GM23338 (cell line): ENCODE measurements at regions not wholly inside any gene's neighbourhood (a gene's known extent, or its start where the extent isn't known, plus 50 kb on each side); places are given as distances from the start of the nearest gene placed in this dataset.

Experiments
- ATAC-seq: fragments of 200-7000 bp; cut with Tn5 transposase; 3 replicates; pipeline ENCODE4 v1.9.1; 2020
- DNase-seq: peaks from one replicate; pipeline ENCODE4 v3.0.0-alpha.2; 2015; ENCODE audit warnings: low spot score
- H2AFZ ChIP-seq: fragments of 200-600 bp; sonication (generic); 2 replicates; pipeline ENCODE4 v1.8.0; 2016; ENCODE audit warnings: antibody characterized with exemption, mild to moderate bottlenecking, moderate library complexity
- H3F3A ChIP-seq: fragments of 200-600 bp; sonication (generic); replicated peaks from 2 replicates; pipeline ENCODE4 v1.8.0; 2017; ENCODE audit warnings: antibody characterized with exemption, mixed run types, low read depth
- H3K27ac ChIP-seq: fragments of 200-600 bp; sonication (generic); 2 replicates; pipeline ENCODE4 v1.6.1; 2016; ENCODE audit warnings: low read depth
- H3K27me3 ChIP-seq: fragments of 200-600 bp; sonication (generic); 2 replicates; pipeline ENCODE4 v1.8.0; 2016; ENCODE audit warnings: mild to moderate bottlenecking, mixed run types, moderate library complexity; ENCODE audit not compliant: insufficient read depth
- H3K36me3 ChIP-seq: fragments of 200-600 bp; sonication (generic); 2 replicates; pipeline ENCODE4 v1.8.0; 2016; ENCODE audit warnings: mild to moderate bottlenecking; ENCODE audit not compliant: insufficient read depth
- H3K4me1 ChIP-seq: fragments of 200-600 bp; sonication (generic); 2 replicates; pipeline ENCODE4 v1.8.0; 2016; ENCODE audit warnings: mild to moderate bottlenecking, moderate library complexity; ENCODE audit not compliant: insufficient read depth
- H3K4me2 ChIP-seq: fragments of 200-600 bp; sonication (generic); 2 replicates; pipeline ENCODE4 v1.7.1; 2017; ENCODE audit warnings: mixed run types
- H3K4me3 ChIP-seq: fragments of 200-600 bp; sonication (generic); 2 replicates; pipeline ENCODE4 v1.6.1; 2016; ENCODE audit warnings: mixed run types
- H3K79me2 ChIP-seq: fragments of 200-600 bp; sonication (generic); replicated peaks from 2 replicates; pipeline ENCODE4 v1.8.0; 2017; ENCODE audit warnings: mild to moderate bottlenecking; ENCODE audit not compliant: insufficient read depth
- H3K9me2 ChIP-seq: fragments of 200-600 bp; sonication (generic); 2 replicates; pipeline ENCODE4 v1.8.0; 2017; ENCODE audit not compliant: insufficient read depth
- H4K20me1 ChIP-seq: fragments of 200-600 bp; sonication (generic); replicated peaks from 2 replicates; pipeline ENCODE4 v1.8.0; 2017; ENCODE audit warnings: mild to moderate bottlenecking; ENCODE audit not compliant: insufficient read depth
- H3K27ac Mint-ChIP-seq: 2 replicates; pipeline ENCODE4 v1.8.0; 2020; ENCODE audit warnings: inconsistent platforms, mild to moderate bottlenecking, moderate library complexity, mixed read lengths
- H3K27me3 Mint-ChIP-seq: 3 replicates; pipeline ENCODE4 v1.8.0; 2022; ENCODE audit warnings: low read depth, mild to moderate bottlenecking, moderate library complexity, mixed read lengths, inconsistent platforms; ENCODE audit not compliant: insufficient read depth, poor library complexity
- H3K36me3 Mint-ChIP-seq: 3 replicates; pipeline ENCODE4 v1.8.0; 2021; ENCODE audit warnings: low read depth, mild to moderate bottlenecking, inconsistent platforms, moderate library complexity, mixed read lengths
- H3K4me1 Mint-ChIP-seq: 3 replicates; pipeline ENCODE4 v1.8.0; 2020; ENCODE audit warnings: mild to moderate bottlenecking, inconsistent platforms, mixed read lengths
- H3K4me3 Mint-ChIP-seq: 3 replicates; pipeline ENCODE4 v1.8.0; 2021; ENCODE audit warnings: moderate library complexity, mild to moderate bottlenecking, inconsistent platforms, mixed read lengths
- H3K9me3 Mint-ChIP-seq: 3 replicates; pipeline ENCODE4 v1.8.0; 2020; ENCODE audit warnings: moderate library complexity, mild to moderate bottlenecking, inconsistent platforms, mixed read lengths
- EZH2 ChIP-seq: fragments of 200-600 bp; sonication (generic); IDR thresholded peaks from one replicate; pipeline ENCODE4 v1.8.0; 2017; ENCODE audit warnings: antibody characterized with exemption, mild to moderate bottlenecking, low read depth; ENCODE audit not compliant: unreplicated experiment
- EZH2phosphoT487 ChIP-seq: fragments of 200-600 bp; sonication (generic); IDR thresholded peaks from one replicate; pipeline ENCODE4 v1.8.1; 2018; ENCODE audit warnings: antibody characterized with exemption; ENCODE audit not compliant: unreplicated experiment
- JUNB ChIP-seq: IDR thresholded peaks from one replicate; pipeline ENCODE4 v1.6.1; 2016; ENCODE audit warnings: antibody characterized with exemption; ENCODE audit not compliant: unreplicated experiment
- POLR2AphosphoS5 ChIP-seq: IDR thresholded peaks from 2 replicates; pipeline ENCODE4 v1.6.1; 2016; ENCODE audit warnings: antibody characterized with exemption, low read depth
- ZNF114 ChIP-seq: fragments of 250-450 bp; sonication (Bioruptor Pico); IDR thresholded peaks from 2 replicates; pipeline ENCODE4 v1.5.0; 2020; ENCODE audit warnings: mild to moderate bottlenecking, moderate library complexity
- TF ChIP-seq, protein P1 (sequence below): IDR thresholded peaks from one replicate; pipeline ENCODE4 v1.6.1; 2018; ENCODE audit warnings: antibody characterized with exemption; ENCODE audit not compliant: unreplicated experiment
- TF ChIP-seq, protein P2 (sequence below): fragments of 250-450 bp; sonication (Bioruptor Pico); IDR thresholded peaks from 2 replicates; pipeline ENCODE4 v1.5.0; 2020; ENCODE audit warnings: mild to moderate bottlenecking, moderate library complexity
- TF ChIP-seq, protein P3 (sequence below): IDR thresholded peaks from 2 replicates; pipeline ENCODE4 v1.6.1; 2016; ENCODE audit warnings: antibody characterized with exemption

DNA sequence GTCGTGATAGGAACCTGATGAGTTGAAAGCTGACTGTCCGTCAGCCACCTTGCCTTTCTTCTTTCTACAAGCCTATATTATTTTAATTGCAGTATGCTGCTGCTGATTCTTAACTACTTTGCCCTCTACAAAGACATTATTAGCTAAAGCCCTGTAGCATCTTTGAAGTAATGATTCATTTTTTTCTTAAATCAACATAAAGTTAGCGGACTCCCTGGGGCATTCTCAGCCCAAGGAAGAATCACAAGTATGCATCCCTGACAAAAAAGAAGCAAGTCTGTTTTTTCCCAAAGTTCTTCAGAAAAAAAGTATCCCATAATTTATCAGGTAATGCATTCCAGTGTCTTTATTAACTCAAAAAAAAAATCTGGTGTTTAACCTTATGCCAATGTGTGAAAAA is 69.5 kb upstream of the TAS2R1 start:
- Histone ChIP-seq H2AFZ (no peak overlapping the region), H3K27me3 (no peaks in the 10 kb centered on the region), H3K4me1 (no peaks in the 10 kb centered on the region), H3K9me2 (peaks cover 3% of the 10 kb centered on the region; the same call in 1 of the 2 replicates), H3K4me3 (no peak overlapping the region), H3K4me2 (no peak overlapping the region), H4K20me1 (no peaks in the 10 kb centered on the region), H3K36me3 (no peaks in the 10 kb centered on the region), H3F3A (no peaks in the 10 kb centered on the region), H3K79me2 (no peaks in the 10 kb centered on the region), H3K27ac (no peak overlapping the region)
- no peaks in the 10 kb centered on the region for H3K27me3 Mint-ChIP-seq
- H3K4me3 Mint-ChIP-seq: no peak overlapping the region
- no peak for DNase-seq
- no peaks in the 10 kb centered on the region for H3K9me3 Mint-ChIP-seq
- no peaks in the 10 kb centered on the region for H3K4me1 Mint-ChIP-seq
- H3K36me3 Mint-ChIP-seq: no peaks in the 10 kb centered on the region
- ATAC-seq: no peak
- no peak overlapping the region for H3K27ac Mint-ChIP-seq
- TF ChIP-seq, protein P1, sequence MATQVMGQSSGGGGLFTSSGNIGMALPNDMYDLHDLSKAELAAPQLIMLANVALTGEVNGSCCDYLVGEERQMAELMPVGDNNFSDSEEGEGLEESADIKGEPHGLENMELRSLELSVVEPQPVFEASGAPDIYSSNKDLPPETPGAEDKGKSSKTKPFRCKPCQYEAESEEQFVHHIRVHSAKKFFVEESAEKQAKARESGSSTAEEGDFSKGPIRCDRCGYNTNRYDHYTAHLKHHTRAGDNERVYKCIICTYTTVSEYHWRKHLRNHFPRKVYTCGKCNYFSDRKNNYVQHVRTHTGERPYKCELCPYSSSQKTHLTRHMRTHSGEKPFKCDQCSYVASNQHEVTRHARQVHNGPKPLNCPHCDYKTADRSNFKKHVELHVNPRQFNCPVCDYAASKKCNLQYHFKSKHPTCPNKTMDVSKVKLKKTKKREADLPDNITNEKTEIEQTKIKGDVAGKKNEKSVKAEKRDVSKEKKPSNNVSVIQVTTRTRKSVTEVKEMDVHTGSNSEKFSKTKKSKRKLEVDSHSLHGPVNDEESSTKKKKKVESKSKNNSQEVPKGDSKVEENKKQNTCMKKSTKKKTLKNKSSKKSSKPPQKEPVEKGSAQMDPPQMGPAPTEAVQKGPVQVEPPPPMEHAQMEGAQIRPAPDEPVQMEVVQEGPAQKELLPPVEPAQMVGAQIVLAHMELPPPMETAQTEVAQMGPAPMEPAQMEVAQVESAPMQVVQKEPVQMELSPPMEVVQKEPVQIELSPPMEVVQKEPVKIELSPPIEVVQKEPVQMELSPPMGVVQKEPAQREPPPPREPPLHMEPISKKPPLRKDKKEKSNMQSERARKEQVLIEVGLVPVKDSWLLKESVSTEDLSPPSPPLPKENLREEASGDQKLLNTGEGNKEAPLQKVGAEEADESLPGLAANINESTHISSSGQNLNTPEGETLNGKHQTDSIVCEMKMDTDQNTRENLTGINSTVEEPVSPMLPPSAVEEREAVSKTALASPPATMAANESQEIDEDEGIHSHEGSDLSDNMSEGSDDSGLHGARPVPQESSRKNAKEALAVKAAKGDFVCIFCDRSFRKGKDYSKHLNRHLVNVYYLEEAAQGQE: no peak
- TF ChIP-seq ZNF114 (CRISPR knock-in tag): no peak

DNA sequence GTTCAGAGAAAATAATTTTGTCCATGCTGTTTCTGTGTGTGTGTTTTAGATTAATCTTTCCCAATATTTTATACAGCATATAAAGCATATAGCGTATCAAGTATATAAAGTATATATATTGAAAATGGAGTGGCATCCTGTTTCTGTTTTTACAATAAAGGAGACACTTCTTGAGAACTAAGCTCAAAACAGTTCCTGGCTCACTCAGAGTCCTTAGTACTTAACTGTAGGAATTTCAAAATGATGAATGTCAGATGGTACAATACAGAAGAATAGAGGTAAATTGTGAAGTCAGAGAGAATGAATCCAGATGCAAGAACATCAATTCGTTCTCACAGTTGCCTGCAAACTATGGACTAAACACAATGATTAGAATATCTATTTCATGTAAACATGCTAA is 68.7 kb upstream of the TAS2R1 start:
- no peak overlapping the region for H3K27ac ChIP-seq
- no peaks in the 10 kb centered on the region for H3K36me3 ChIP-seq
- Mint-ChIP-seq H3K4me3 (no peak overlapping the region), H3K36me3 (no peaks in the 10 kb centered on the region), H3K4me1 (peaks cover 3% of the 10 kb centered on the region; the same call in 1 of the 3 replicates), H3K27ac (no peak overlapping the region), H3K9me3 (no peaks in the 10 kb centered on the region), H3K27me3 (no peaks in the 10 kb centered on the region)
- no peaks in the 10 kb centered on the region for H3K79me2 ChIP-seq
- H3K9me2 ChIP-seq: peaks cover 3% of the 10 kb centered on the region; the same call in 1 of the 2 replicates
- no peaks in the 10 kb centered on the region for H3K4me1 ChIP-seq
- no peak for ATAC-seq
- TF ChIP-seq, protein P2, sequence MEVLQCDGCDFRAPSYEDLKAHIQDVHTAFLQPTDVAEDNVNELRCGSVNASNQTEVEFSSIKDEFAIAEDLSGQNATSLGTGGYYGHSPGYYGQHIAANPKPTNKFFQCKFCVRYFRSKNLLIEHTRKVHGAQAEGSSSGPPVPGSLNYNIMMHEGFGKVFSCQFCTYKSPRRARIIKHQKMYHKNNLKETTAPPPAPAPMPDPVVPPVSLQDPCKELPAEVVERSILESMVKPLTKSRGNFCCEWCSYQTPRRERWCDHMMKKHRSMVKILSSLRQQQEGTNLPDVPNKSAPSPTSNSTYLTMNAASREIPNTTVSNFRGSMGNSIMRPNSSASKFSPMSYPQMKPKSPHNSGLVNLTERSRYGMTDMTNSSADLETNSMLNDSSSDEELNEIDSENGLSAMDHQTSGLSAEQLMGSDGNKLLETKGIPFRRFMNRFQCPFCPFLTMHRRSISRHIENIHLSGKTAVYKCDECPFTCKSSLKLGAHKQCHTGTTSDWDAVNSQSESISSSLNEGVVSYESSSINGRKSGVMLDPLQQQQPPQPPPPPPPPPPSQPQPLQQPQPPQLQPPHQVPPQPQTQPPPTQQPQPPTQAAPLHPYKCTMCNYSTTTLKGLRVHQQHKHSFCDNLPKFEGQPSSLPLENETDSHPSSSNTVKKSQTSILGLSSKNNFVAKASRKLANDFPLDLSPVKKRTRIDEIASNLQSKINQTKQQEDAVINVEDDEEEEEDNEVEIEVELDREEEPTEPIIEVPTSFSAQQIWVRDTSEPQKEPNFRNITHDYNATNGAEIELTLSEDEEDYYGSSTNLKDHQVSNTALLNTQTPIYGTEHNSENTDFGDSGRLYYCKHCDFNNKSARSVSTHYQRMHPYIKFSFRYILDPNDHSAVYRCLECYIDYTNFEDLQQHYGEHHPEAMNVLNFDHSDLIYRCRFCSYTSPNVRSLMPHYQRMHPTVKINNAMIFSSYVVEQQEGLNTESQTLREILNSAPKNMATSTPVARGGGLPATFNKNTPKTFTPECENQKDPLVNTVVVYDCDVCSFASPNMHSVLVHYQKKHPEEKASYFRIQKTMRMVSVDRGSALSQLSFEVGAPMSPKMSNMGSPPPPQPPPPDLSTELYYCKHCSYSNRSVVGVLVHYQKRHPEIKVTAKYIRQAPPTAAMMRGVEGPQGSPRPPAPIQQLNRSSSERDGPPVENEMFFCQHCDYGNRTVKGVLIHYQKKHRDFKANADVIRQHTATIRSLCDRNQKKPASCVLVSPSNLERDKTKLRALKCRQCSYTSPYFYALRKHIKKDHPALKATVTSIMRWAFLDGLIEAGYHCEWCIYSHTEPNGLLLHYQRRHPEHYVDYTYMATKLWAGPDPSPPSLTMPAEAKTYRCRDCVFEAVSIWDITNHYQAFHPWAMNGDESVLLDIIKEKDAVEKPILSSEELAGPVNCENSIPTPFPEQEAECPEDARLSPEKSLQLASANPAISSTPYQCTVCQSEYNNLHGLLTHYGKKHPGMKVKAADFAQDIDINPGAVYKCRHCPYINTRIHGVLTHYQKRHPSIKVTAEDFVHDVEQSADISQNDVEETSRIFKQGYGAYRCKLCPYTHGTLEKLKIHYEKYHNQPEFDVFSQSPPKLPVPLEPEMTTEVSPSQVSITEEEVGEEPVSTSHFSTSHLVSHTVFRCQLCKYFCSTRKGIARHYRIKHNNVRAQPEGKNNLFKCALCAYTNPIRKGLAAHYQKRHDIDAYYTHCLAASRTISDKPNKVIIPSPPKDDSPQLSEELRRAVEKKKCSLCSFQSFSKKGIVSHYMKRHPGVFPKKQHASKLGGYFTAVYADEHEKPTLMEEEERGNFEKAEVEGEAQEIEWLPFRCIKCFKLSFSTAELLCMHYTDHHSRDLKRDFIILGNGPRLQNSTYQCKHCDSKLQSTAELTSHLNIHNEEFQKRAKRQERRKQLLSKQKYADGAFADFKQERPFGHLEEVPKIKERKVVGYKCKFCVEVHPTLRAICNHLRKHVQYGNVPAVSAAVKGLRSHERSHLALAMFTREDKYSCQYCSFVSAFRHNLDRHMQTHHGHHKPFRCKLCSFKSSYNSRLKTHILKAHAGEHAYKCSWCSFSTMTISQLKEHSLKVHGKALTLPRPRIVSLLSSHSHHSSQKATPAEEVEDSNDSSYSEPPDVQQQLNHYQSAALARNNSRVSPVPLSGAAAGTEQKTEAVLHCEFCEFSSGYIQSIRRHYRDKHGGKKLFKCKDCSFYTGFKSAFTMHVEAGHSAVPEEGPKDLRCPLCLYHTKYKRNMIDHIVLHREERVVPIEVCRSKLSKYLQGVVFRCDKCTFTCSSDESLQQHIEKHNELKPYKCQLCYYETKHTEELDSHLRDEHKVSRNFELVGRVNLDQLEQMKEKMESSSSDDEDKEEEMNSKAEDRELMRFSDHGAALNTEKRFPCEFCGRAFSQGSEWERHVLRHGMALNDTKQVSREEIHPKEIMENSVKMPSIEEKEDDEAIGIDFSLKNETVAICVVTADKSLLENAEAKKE (CRISPR knock-in tag): no peak
- TF ChIP-seq, protein P3, sequence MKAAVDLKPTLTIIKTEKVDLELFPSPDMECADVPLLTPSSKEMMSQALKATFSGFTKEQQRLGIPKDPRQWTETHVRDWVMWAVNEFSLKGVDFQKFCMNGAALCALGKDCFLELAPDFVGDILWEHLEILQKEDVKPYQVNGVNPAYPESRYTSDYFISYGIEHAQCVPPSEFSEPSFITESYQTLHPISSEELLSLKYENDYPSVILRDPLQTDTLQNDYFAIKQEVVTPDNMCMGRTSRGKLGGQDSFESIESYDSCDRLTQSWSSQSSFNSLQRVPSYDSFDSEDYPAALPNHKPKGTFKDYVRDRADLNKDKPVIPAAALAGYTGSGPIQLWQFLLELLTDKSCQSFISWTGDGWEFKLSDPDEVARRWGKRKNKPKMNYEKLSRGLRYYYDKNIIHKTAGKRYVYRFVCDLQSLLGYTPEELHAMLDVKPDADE: no peak
- no peak for TF ChIP-seq EZH2phosphoT487
- TF ChIP-seq JUNB: no peak
- TF ChIP-seq POLR2AphosphoS5: no peak
- TF ChIP-seq EZH2: no peak
- no peaks in the 10 kb centered on the region for H3K27me3 ChIP-seq
- DNase-seq: no peak
- no peaks in the 10 kb centered on the region for H4K20me1 ChIP-seq
- no peak overlapping the region for H2AFZ ChIP-seq
- H3K4me2 ChIP-seq: no peak overlapping the region
- no peaks in the 10 kb centered on the region for H3F3A ChIP-seq
- H3K4me3 ChIP-seq: no peak overlapping the region
